ENCODE measurements at regions not wholly inside any gene's neighbourhood (a gene's known extent, or its start where the extent isn't known, plus 50 kb on each side); places are given as distances from the start of the nearest gene placed in this dataset.

- TF ChIP-seq CTCF (IDR thresholded peaks at IDR 0.05): no peak
- TF ChIP-seq POLR2A (IDR thresholded peaks at IDR 0.05): no peak
Observed at GRCh38 chr20:56865055-56865454, 235.9 kb downstream of the TFAP2C start.
